Endothelial cell of umbilical vein (primary cell): ENCODE measurements at regions not wholly inside any gene's neighbourhood (a gene's known extent, or its start where the extent isn't known, plus 50 kb on each side); places are given as distances from the start of the nearest gene placed in this dataset.

ENCODE experiments used
- BruUV-seq: library from RNA; stranded (reverse); fragments of 400-500 nt; replicated peaks from 2 replicates; lab custom pipeline; 2021; lab: Mats Ljungman, UMichigan
- CTCF ChIA-PET: fragments of 300-600, 350-600 bp; sonication (Branson Sonifier 250); formaldehyde crosslinking; loops from one replicate; lab custom pipeline; 2021; ENCODE audit warnings: antibody characterized with exemption, inconsistent platforms; lab: Charles Lee
- POLR2A ChIA-PET: fragments of 300-600, 350-600 bp; sonication (Branson Sonifier 250); formaldehyde crosslinking; loops from one replicate; lab custom pipeline; 2021; ENCODE audit warnings: antibody characterized with exemption, inconsistent platforms; lab: Charles Lee
- DNase-seq: peaks from one replicate; pipeline ENCODE4 v3.0.0-alpha.2; 2011; ENCODE audit warnings: low read depth, low spot score
- FAIRE-seq: peaks from 2 replicates; lab custom pipeline; 2011; peaks lifted over from hg19 to GRCh38; lab: Jason Lieb, UNC
- H2AFZ ChIP-seq: 2 replicates; pipeline ENCODE4 v1.6.0; 2012; ENCODE audit warnings: low read depth, low read length, control low read depth, inconsistent platforms
- H3K27ac ChIP-seq: 2 replicates; pipeline ENCODE4 v1.5.1; 2011; ENCODE audit warnings: low read depth, mild to moderate bottlenecking, control low read depth, low read length, moderate library complexity; ENCODE audit not compliant: insufficient read depth
- H3K27me3 ChIP-seq, 2 experiments: 2 replicates each; pipeline versions ENCODE4 v1.6.0 to v1.6.1; 2011; ENCODE audit warnings: low read length in 2 of 2, mixed read lengths in 1 of 2; ENCODE audit not compliant: control insufficient read depth in 2 of 2, insufficient read depth in 2 of 2
- H3K36me3 ChIP-seq, 2 experiments: 2 replicates in 1 of 2; 3 replicates in 1 of 2; pipeline ENCODE4 v1.5.1; 2011; ENCODE audit warnings: low read length in 2 of 2, mild to moderate bottlenecking in 1 of 2, moderate library complexity in 1 of 2; ENCODE audit not compliant: control insufficient read depth in 2 of 2, insufficient read depth in 2 of 2; ENCODE audit errors: extremely low read depth in 1 of 2
- H3K4me1 ChIP-seq: 3 replicates; pipeline ENCODE4 v1.5.1; 2011; ENCODE audit warnings: mild to moderate bottlenecking, low read length; ENCODE audit not compliant: control insufficient read depth, insufficient read depth; ENCODE audit errors: extremely low read depth
- H3K4me2 ChIP-seq: 2 replicates; pipeline ENCODE4 v1.6.1; 2011; ENCODE audit warnings: low read length, control low read depth, mixed read lengths; ENCODE audit not compliant: insufficient read depth
- H3K4me3 ChIP-seq, 3 experiments: fragments of 200-600 bp in 1 of 3; sonication (generic), shearing (Covaris generic) in 1 of 3; replicated peaks in 1 of 3; 2 replicates each; pipeline ENCODE4 v1.5.1; 2011 to 2016; ENCODE audit warnings: control low read depth in 3 of 3, low read length in 3 of 3, mild to moderate bottlenecking in 2 of 3, inconsistent platforms in 1 of 3, low read depth in 1 of 3, moderate library complexity in 1 of 3; ENCODE audit not compliant: insufficient read depth in 1 of 3
- H3K79me2 ChIP-seq: 2 replicates; pipeline ENCODE4 v1.6.0; 2012; ENCODE audit warnings: low read length, inconsistent platforms; ENCODE audit not compliant: control insufficient read depth, insufficient read depth
- H3K9ac ChIP-seq: replicated peaks from 2 replicates; pipeline ENCODE3; 2011; ENCODE audit warnings: low read length, control low read depth; ENCODE audit not compliant: insufficient read depth; ENCODE audit errors: extremely low read depth
- H3K9me1 ChIP-seq: replicated peaks from 3 replicates; pipeline ENCODE4 v1.6.0; 2011; ENCODE audit warnings: mild to moderate bottlenecking, low read length; ENCODE audit not compliant: control insufficient read depth, insufficient read depth; ENCODE audit errors: extremely low read depth
- H3K9me3 ChIP-seq: replicated peaks from 2 replicates; pipeline ENCODE4 v1.5.1; 2012; ENCODE audit warnings: low read length, inconsistent platforms; ENCODE audit not compliant: control insufficient read depth, insufficient read depth
- H4K20me1 ChIP-seq: replicated peaks from 2 replicates; pipeline ENCODE3; 2011; ENCODE audit warnings: mild to moderate bottlenecking, low read length; ENCODE audit not compliant: control insufficient read depth, insufficient read depth; ENCODE audit errors: extremely low read depth
- CTCF ChIP-seq, 2 donors: IDR thresholded peaks; 1 replicate in 1 of 2; 2 replicates in 1 of 2; pipeline ENCODE4 v1.5.1; 2011; ENCODE audit warnings: low read length in 2 of 2, mild to moderate bottlenecking in 2 of 2, moderate library complexity in 2 of 2, control low read depth in 1 of 2, inconsistent platforms in 1 of 2, low read depth in 1 of 2; ENCODE audit not compliant: insufficient read depth in 1 of 2; ENCODE audit errors: extremely low read depth in 1 of 2
- EZH2 ChIP-seq: IDR thresholded peaks from 2 replicates; pipeline ENCODE4 v1.6.1; 2012; ENCODE audit warnings: borderline replicate concordance, low read depth, mild to moderate bottlenecking, moderate library complexity, low read length, inconsistent platforms; ENCODE audit not compliant: severe bottlenecking
- FOS ChIP-seq: IDR thresholded peaks from 2 replicates; pipeline ENCODE4 v1.6.1; 2011; ENCODE audit warnings: mild to moderate bottlenecking, low read length, moderate library complexity, borderline replicate concordance; ENCODE audit not compliant: insufficient read depth
- GATA2 ChIP-seq: IDR thresholded peaks from 2 replicates; pipeline ENCODE4 v1.7.0; 2011; ENCODE audit warnings: low read depth, mild to moderate bottlenecking, moderate library complexity, mixed read lengths, low read length; ENCODE audit not compliant: insufficient read length, insufficient read depth
- JUN ChIP-seq: IDR thresholded peaks from 2 replicates; pipeline ENCODE4 v1.6.1; 2011; ENCODE audit warnings: borderline replicate concordance, low read depth; ENCODE audit not compliant: insufficient read length, insufficient read depth
- MYC ChIP-seq: IDR thresholded peaks from one replicate; pipeline ENCODE4 v1.6.1; 2011; ENCODE audit warnings: mild to moderate bottlenecking, low read depth, low read length
- POLR2A ChIP-seq: IDR thresholded peaks from 2 replicates; pipeline ENCODE4 v1.6.1; 2012; ENCODE audit warnings: low read depth, mild to moderate bottlenecking, control low read depth, low read length
- POLR2AphosphoS5 ChIP-seq: IDR thresholded peaks from 2 replicates; pipeline ENCODE4 v1.6.1; 2012; ENCODE audit warnings: low read depth, mild to moderate bottlenecking, control low read depth, low read length, moderate library complexity; ENCODE audit not compliant: insufficient read depth
- dilution Hi-C: fragments of 300-500 bp; cut with MboI; formaldehyde crosslinking; loops from one replicate; pipeline ENCODE4 v1.15.0; 2019; ENCODE audit warnings: low sequenced_read_pairs; ENCODE audit not compliant: extremely low pct_ligation_motif_present
- intact Hi-C: fragments of 100-400 bp; cut with micrococcal nuclease; formaldehyde crosslinking; loops from one replicate; pipeline ENCODE4 v1.10.0; 2022
- TF ChIP-seq, protein P1 (sequence below): IDR thresholded peaks from 2 replicates; pipeline ENCODE4 v1.6.1; 2011; ENCODE audit not compliant: insufficient read depth, insufficient read length

- no peaks in the 10 kb centered on the region for H3K27me3 ChIP-seq
- H3K4me3 ChIP-seq, result no peak overlapping the region
- no peaks in the 10 kb centered on the region for H3K79me2 ChIP-seq
- BruUV-seq, result no TSS peak
- peaks cover 18% of the 10 kb centered on the region for H3K4me1 ChIP-seq
- H4K20me1 ChIP-seq, result no peaks in the 10 kb centered on the region
- FAIRE-seq (peak; percentile 73), DNase-seq (no peak)
- intact Hi-C loops (no loop called here), dilution Hi-C loops (no loop called here)
- H3K9me3 ChIP-seq, result no peaks in the 10 kb centered on the region
- H3K9me1 ChIP-seq, result no peaks in the 10 kb centered on the region
- CTCF ChIA-PET, result interaction anchor here (0.7 to 2.9 kb wide), 6 partner anchors 9 to 61 kb away, joined by 3 to 12 read pairs (median 4); no protein-coding TSS in a partner anchor
- TF ChIP-seq POLR2A (no peak), GATA2 (no peak), FOS (no peak)
- TF ChIP-seq, protein P1, sequence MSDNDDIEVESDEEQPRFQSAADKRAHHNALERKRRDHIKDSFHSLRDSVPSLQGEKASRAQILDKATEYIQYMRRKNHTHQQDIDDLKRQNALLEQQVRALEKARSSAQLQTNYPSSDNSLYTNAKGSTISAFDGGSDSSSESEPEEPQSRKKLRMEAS, result no peak
- H3K27ac ChIP-seq, result no peak overlapping the region
- POLR2A ChIA-PET, result no interaction called here
- no peak overlapping the region for H3K4me2 ChIP-seq
- no peaks in the 10 kb centered on the region for H3K36me3 ChIP-seq
- peak overlapping the region; percentile 37 for H2AFZ ChIP-seq
- H3K9ac ChIP-seq, result no peak overlapping the region
These were observed 63.0 kb upstream of the BACH1 start for GRCh38 chr21:29235714-29236197.

- peak overlapping the region; percentile 34 for H2AFZ ChIP-seq
- BruUV-seq, result no TSS peak
- H4K20me1 ChIP-seq, result no peaks in the 10 kb centered on the region
- dilution Hi-C loops, result no loop called here
- peak; percentile 38 for DNase-seq
- no peak overlapping the region for H3K4me3 ChIP-seq
- POLR2A ChIA-PET, result no interaction called here
- H3K9me1 ChIP-seq, result no peaks in the 10 kb centered on the region
- FAIRE-seq, result peak; percentile 69
- H3K9me3 ChIP-seq, result no peaks in the 10 kb centered on the region
- no peaks in the 10 kb centered on the region for H3K36me3 ChIP-seq
- peaks cover 18% of the 10 kb centered on the region for H3K4me1 ChIP-seq
- TF ChIP-seq CTCF (IDR thresholded peaks at IDR 0.05; ENCODE audit: extremely low read depth in 1 of 2, insufficient read depth in 1 of 2, low read depth in 1 of 2, low read length in 2 of 2) (no peak), POLR2AphosphoS5 (no peak), JUN (no peak), EZH2 (no peak), MYC (no peak), GATA2 (no peak), FOS (no peak), POLR2A (no peak)
- TF ChIP-seq, protein P1, result no peak
- H3K79me2 ChIP-seq, result no peaks in the 10 kb centered on the region
- H3K4me2 ChIP-seq, result no peak overlapping the region
- H3K9ac ChIP-seq, result no peak overlapping the region
- no peaks in the 10 kb centered on the region for H3K27me3 ChIP-seq
- CTCF ChIA-PET, result interaction anchor here (0.7 to 2.9 kb wide), 6 partner anchors 9 to 61 kb away, joined by 3 to 12 read pairs (median 4); no protein-coding TSS in a partner anchor
- intact Hi-C loops, result no loop called here
- H3K27ac ChIP-seq, result no peak overlapping the region
These were observed 62.5 kb upstream of the BACH1 start for GRCh38 chr21:29236201-29236600.
